ENCODE measurements at regions not wholly inside any gene's neighbourhood (a gene's known extent, or its start where the extent isn't known, plus 50 kb on each side); places are given as distances from the start of the nearest gene placed in this dataset.

DNA sequence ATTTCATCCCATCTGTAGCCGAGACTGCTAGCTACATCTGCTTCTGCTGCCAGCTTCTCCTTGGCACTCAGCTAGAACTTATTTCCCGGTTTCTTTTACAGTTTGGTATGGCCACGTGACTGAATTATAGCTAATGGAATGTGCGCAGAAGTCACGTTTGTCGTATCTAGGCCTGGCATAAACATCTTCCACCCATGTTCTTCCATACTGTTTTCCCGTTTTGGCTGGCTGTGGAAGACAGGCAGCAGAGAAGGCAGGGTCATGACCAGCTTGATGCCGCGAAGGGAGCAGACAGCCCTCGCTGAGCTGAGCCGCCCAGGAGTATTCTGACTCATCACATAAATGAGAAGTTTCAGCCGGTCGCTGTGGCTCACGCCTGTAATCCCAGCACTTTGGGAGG, 186.7 kb downstream of the RFC3 start:
- DNase-seq = no peak

DNA sequence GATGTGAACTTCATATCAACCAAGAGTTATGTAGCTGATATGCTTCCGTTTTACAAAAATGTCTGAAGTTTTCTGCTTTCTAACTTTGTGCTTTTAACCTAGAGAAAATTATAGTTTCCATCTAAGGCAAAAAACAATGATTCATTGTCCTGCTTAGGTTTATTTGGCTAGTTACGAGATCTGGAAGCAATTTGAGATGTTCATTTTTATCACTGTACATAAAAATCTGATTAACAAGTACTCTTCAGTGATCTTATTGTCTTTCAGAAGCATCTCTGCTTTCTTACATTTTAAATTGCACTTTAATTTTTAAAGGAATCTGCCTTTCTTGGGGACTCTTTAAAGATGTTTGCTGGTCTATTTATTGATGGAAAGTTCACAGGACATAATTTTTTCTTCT, 188.1 kb downstream of the RFC3 start:
- DNase-seq = no peak

DNA sequence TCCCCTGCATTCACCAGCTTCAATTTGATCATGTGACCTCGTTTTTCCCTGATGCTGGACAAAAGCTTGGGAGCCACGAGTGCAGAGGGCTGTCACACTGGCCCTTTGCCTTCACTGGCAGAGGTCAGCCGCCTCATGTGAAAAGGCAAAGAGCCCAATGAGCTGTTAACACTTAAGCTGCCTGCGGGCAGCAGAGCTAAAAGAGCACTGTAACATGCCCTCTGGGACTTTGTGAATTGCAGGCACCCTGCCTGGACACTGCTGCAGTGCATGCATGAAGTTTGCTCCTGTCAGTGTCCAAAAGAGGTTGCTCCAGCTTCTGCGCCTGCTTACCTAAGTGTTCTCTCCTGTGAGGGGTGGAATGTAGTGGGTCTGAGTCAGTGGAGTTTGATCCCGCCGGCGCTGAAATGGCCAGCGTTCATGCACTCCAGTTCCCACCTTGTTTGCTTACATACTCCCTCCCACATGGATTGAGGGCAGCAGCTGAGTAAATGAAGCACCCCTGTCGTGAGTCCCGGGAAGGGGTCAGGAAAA, 193.7 kb downstream of the RFC3 start:
- no peak for DNase-seq

DNA sequence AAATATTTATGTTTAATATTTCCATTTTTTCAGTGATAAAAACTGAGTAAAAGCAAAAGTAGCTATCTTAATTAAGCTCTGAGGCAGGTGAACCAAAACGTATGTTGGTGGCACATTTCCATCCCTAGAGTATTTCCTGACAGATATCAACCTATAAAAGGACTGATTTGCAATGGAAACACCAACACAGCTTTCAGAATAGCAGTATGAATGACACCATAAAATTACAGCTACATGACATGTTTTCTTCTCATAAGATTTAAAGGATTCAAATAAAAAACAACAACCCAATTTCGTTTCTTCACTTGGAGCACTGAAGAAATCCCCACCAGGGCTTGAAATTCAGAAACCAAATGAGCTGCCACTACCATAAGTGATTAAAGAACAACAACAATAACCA, 194.4 kb downstream of the RFC3 start:
- no peak for DNase-seq

DNA sequence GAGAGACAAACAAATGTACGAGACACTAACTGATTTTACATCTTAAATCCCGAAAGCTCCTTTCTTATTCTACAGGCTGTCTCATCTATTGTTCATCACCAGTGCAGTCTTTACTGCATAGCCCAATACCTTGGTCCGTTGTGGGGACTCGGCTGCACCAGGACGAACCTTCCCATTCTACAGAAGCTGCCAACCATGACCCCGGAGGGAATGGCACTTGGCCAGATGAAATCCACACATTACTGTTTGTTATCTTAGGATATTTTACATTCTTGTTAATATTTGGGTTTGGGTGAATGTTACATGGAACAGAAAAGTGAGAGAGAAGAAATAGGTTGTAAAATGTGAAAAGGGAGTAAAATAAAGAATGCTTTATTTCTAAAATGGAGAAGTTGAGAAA, 195.1 kb downstream of the RFC3 start:
- no peak for DNase-seq

DNA sequence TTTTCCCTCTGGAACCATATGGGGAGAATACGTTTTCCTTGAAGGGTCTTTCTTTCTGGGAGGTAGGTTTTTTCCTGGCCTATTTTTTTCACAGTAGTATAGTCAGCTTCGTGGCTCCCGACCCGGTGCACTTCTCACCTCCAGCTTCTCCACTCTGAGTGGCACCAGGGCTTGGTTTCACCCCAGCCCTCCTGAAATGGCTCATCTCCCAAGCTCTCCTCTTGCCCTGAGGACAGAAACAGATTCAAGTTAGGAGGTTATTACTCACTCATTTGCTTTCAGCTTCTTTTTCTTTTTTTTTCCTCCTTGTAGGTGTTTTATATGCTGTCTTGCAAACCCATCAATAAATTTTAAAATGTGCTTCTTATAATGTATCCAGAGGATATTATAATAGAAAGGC, 199.3 kb downstream of the RFC3 start:
- no peak for DNase-seq

DNA sequence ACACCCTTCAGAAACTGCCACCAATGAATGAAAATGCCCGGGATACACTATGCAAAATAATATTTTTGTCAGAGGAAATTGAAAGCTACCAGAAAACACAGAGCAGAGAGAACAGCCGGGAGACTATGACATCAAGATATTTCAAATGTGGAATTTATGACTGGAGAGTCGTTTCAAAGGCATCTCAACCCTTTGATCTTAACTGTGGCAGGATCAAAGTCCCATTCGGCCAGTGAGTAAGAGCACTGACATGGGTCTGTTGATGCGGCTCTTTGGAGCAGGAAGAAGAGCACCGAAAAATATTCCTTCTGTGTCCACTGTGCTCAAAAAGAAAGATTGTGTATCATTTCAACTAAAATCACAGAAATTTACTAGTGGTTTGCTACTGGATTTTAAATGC, 201.9 kb downstream of the RFC3 start:
- DNase-seq = no peak

DNA sequence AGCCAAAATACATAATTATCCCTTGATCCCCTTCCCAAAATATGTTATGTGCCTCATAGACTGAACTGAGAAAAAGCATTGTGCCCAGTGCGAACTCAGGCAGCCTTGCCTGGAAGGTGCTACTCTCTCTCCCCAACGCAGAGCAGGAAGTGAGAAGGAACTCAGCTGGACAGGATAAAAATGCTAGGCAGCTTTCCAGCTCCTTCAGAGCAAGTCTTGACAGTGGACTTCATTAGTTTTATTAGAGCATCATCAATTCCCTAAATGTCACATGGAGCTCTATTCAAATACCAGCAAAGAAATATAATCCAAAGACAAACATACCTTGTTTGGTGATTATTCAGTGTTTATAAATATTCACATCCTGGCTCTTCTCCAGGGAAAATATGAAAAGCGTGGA, 202.4 kb downstream of the RFC3 start:
- DNase-seq = no peak

DNA sequence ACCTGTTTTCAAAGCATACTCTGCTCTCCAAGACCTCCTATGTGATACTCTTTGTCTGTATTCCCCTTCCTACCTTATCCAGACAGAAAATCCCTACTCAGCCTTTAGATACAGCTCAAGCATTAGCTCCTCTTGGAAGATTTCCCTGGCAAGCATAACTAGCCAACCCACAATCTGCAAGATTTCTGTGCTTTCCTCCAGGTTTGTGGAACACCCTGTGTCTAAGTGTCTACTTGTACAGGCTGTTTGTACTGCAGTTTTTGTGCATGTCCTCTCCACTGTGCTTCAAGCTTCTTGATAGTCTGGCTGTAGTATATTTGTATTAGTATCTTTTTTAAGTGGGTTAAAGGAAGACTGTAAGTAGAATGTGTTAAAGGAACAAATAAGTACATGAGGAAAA, 203.7 kb downstream of the RFC3 start:
- no peak for DNase-seq

DNA sequence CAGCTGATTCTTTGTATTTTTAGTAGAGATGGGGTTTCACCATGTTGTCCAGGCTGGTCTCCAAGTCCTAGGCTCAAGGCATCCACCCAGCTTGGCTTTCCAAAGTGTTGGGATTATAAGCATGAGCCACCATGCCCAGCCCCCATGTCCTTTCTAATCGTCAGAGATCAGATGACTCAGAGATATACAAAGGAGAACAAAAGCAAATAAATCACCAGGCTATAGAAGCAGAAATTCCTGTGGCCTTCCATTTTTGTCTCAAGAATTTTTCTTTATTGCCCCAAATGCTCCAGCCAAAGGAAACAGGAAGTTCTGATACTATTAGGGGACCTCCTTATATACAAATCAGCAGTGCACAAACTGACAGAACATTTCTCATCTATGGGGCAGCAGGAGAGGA, 207.8 kb downstream of the RFC3 start:
- no peak for DNase-seq

DNA sequence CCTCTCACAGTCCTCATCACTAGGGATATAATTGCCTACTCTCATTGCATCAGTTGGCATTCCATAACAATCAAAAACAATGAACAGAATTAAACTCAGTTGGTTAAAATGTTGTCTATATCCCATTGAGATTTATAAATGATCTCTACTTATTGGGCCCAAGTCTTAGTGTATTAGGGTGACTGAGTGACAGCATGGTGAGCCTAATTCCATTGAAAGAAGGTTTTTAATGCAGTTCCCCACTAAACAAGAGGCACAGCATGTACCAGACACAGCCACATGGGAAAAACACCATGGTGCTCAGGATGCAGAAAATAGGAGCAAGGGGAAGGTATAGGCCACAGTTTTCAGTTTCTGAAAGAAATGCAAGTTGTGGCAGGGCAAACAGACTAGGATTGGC, 208.4 kb downstream of the RFC3 start:
- DNase-seq = no peak

DNA sequence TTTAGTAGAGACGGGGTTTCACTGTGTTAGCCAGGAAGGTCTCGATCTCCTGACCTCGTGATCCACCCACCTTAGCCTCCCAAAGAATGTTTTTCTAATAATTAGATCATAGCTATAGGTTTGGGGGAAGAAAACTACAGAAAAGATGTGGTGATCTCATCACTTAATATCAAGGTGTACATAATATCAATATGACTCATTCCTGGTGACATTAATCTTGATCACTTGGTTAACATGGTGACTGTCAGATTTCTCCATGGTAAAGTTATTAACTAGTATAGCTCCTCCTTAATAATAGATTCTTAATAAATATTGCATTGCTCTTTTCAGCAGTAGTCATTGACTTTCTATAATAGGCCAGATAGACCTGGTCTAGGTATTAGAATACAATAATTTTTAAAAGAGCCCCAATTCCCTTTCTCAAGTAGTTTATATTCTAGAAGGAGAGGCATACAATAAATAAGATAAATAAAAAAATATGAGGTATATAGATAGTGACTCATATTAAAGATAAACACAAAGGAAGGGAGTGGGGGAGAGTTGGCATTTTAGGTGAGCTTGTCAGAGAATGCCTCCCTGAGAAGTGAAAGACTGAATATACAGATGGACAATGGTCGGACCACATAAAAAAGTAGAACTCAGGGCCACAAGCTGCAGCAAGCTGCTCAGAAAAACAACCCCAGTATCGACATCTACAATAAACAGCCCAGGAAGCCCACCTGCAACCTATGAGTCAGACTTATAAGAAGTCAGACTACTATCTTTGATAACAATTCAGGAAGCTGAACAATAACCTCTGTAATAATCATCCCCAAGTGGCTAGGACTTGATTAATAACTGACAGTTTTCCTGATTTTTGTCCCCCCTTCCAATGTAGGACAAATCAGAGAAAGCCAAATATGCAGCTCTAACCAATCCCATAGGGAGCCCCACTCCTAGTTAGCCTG, 210.8 kb downstream of the RFC3 start:
- DNase-seq = no peak

DNA sequence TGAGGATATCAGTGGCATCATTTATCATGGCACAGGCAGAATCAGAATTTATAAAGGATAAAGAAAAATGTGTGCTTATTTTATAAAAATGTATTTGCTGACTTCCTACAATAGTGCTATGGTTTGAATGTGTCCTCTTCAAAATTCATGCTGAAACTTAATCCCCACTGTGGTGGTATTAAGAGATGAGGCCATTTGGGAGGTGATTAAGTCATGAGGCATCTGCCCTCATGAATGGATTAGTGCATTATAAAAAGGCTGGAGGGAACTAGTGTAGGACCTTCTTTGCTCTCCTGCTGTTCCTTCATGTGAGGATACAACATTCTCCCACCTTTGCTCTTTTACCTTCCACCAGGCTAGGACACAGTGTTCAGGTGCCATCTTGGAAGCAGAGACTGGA, 212.8 kb downstream of the RFC3 start:
- DNase-seq = no peak

DNA sequence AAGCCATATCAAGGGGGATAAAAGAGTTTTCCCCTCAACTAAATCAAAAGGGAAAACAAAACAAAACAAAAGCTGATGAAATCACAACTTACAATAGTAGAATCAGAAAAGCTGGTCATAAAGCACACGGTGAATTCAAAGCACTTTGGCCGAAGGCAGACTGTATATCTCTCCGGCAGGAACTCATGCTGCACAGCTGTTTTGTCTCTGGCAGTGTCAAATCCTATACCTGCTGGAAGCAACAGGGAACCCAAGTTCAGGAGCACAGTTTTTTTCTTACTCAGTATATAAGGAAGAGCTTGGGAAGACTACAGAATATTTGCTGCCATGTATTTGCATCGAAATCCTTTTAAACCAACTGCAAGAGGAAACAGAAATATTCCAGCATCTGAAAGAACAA, 213.7 kb downstream of the RFC3 start:
- DNase-seq = no peak

DNA sequence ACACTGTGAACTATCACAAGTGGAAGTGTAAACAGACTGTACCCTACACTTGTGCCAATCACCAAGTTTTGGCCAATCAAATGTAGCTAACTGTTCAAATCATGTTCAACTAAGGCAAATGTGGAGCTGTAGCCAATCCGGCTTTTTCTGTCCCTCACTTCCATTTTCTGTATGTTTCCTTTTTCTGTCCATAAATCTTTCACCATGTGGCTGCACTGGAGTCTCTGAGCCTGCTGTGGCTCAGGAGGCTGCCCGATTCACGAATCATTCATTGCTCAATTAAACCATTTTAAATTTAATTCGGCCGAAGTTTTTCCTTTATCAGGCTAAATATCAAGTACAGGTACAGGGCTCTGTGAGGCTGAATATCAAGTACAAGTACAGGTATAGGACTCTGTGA, 216.5 kb downstream of the RFC3 start:
- no peak for DNase-seq

DNA sequence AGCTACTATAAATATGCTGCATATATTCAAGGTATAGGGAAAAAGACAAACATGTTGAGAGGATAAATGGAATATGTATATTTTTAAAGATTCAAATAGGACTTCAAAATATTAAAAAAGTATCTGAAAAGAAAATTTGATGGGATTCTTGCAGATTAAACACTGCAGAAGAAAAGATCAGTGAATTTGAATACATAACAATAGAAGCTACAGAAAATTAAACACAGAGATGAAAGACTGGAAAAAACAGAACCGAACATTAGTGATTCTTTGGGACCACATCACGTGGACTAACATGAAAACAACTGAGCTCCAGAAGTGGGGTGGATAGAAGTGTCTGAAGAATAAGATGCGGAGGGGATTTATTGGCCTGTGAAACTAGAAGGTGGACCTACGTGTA, 217.2 kb downstream of the RFC3 start:
- no peak for DNase-seq

DNA sequence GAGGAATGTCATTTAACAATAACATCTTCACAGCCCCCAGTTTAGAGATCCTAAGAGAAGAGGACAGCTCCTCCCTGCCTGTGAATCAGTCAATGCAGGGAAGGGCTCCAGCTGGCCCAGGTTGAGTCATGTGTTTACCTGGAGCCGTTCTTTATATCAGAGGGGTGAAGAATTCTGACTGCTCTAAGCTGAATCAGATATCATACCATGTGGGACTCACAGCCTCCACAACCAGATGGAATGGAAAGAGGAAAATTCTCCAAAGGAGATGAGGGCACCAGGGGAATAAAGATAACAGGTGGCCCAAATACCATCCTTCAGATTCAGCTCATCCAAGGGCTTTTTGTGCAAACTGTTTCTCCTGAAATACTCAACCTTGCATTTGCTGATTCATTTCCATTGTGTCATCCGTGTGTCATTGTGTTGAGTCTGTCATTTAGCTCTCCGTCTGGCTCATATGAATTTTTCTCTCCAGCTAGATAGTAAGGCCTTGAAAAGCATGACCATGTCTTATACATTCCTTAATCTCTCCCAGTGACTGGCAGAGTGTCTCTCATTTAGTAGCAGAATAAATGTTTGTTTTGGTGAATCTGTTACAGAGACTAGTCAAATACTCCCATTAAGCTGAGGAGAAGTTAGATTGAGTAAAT, 217.9 kb downstream of the RFC3 start:
- no peak for DNase-seq

DNA sequence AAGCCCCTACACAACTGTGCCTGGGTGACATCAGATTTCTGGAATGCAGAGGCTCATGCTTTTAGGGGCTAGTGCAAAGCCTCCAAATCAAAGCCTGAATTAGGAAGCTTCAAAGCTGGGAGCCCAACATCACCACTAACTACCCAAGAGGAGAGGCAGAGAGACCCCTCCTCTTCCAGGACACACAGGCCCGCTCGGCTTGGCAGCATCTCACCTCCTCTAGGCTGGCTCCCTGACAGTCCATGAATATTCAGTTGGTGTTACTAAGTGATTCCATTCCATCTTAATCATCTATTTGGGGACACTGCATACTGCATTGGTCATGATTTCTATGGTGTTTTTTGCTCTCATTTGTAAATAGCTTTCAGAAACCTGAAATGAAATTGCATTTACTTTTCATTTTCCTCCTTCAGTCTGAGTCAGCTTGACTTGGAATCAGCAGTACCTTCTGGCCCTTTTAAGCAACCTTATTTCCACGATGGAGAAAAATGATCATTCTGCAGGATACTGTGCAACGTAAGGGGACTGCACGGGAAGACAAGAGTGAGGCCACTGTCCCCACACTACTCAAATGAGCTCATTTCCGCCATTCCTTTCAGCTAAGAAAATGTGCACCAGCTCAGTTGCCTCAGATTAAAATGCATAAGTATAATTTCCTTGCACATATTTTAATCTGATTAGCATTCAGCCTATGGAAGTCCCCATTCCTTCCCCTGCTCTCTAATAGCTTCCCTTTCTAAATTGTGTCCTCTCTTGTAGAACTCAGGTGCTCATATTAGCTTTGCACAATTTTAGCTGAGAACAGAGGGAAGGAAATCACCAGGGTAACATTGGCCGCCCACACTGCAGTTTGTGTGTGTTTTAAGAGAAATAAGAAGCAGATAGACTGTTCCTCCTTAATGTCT, 219.9 kb downstream of the RFC3 start:
- DNase-seq = no peak

DNA sequence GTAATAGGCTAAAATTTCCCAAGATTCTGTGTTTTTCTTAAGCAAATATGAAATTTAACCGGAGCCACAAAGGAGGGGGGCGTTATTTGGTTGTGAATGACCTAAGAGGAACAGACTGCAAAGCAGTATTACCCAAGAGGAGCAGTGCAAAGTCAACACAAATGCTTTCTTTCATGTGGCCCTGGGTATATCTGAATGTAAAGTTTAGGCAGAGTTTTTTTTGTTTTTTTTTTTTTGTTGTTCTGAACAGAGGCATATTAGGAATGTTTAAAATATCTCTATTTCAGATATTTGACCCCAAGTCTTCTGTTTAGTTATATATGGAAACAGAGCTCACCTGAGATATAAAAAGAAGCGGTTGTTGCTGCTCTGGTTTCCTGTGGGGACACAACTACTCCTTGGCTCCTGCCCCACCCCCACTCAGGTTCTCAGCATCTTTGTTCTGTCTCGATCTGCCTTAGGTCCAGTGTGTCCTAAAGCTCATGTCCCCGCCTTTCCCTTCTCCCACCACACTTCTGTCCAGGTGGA, 220.7 kb downstream of the RFC3 start:
- no peak for DNase-seq

DNA sequence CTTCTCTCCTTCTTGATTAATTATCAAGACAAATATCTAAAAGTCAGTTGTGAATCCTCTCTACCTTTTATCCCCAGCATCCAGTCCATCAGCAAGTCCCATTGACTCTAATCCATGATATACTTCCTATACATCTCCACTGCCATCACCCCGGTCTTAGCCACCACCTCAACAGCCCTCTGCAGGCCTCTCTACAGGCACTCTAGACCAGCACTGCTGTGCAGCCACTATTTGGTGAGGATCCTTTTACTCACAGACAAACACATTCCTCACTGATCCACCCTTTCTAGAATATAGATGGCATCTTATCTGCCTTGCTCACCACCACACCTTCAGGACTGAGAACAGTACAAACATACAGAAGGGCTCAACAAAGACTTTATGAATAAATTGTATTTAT, 221.7 kb downstream of the RFC3 start:
- DNase-seq = no peak

DNA sequence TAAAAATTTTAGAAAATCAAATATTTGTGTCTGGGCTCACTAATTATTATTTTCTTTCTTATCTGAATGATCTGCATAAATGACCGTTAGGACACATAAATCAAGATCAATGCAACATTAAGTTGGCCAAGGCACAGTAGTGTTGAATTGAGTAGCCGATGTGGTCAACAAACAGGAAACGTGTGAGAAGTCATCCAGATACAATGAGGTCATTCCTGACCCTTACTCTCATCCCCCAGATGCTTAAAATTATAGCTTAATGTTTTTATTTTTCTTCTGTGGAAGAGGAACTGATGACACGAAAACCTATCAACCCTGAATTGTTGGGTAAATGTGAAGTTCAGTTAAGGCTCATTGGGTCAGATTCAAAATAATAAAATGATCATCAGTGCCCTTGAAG, 222.9 kb downstream of the RFC3 start:
- no peak for DNase-seq

DNA sequence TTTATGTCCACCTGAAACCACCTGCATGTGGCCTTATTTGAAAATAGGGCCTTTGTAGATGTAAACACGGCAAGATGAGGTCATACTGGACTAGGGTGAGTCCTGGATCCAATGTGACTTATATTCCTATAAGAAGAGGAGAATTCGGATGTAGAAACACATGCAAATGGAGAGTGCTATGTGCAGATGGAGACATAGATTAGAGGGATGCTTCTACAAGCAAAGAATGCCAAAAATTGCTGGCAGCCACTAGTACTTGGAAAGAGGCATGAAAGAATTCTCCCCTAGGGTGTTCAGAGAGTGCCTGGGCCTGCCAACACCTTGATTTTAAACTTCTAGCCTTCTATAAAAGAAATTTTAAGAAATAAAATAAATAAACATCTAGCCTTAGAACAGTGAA, 226.1 kb downstream of the RFC3 start:
- no peak for DNase-seq

DNA sequence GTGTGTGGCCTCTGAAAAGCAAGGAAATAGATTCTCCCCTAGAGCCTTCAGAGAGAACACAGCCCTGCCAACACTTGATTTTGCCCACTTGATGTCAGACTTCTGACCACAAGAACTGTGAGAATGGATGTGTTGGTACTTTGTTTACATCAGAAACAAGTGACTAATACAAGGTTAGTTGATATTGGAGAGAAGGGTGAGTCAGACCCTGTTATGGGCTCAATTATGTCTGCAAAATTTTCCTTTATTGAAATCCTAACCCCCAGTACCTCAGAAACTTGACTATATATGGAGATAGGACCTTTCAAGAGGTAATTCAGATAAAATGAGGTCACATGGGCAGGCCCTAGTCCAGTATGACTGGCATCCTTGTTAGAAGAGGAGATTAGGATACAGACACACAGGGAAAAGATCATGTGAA, 226.7 kb downstream of the RFC3 start:
- DNase-seq = no peak

All from activated CD8-positive, alpha-beta memory T cell treated with anti-CD3 and anti-CD28 coated beads, Interleukin-2, amount 50 U/mL, for 48 hours (primary cell).